Spinal cord (tissue), 9 donors: ENCODE measurements at regions not wholly inside any gene's neighbourhood (a gene's known extent, or its start where the extent isn't known, plus 50 kb on each side); places are given as distances from the start of the nearest gene placed in this dataset.

Source experiments
- DNase-seq, 6 donors: peaks; one replicate each; pipeline versions ENCODE4 v3.0.0 to v3.0.0-alpha.2; 2013 to 2015; ENCODE audit warnings: low spot score in 6 of 6, low read depth in 4 of 6
- H3K27ac ChIP-seq: one replicate; pipeline ENCODE4 v1.5.1; 2013; ENCODE audit warnings: low read depth, low read length, control low read depth
- H3K27me3 ChIP-seq: one replicate; pipeline ENCODE4 v1.6.1; 2013; ENCODE audit warnings: low read length; ENCODE audit not compliant: control insufficient read depth, insufficient read depth
- H3K36me3 ChIP-seq: one replicate; pipeline ENCODE4 v1.6.1; 2013; ENCODE audit warnings: low read length; ENCODE audit not compliant: control insufficient read depth, insufficient read depth
- H3K4me1 ChIP-seq: one replicate; pipeline ENCODE4 v1.6.1; 2013; ENCODE audit warnings: low read length; ENCODE audit not compliant: control insufficient read depth, insufficient read depth
- H3K4me3 ChIP-seq: one replicate; pipeline ENCODE4 v1.5.1; 2013; ENCODE audit warnings: low read depth, low read length, control low read depth
- H3K9me3 ChIP-seq: one replicate; pipeline ENCODE4 v1.6.1; 2013; ENCODE audit warnings: low read length; ENCODE audit not compliant: control insufficient read depth, insufficient read depth
- WGBS: methylation state at CpG from one replicate; pipeline ENCODE4 v1.1.5; 2013; ENCODE audit warnings: missing lambda C conversion rate; ENCODE audit not compliant: insufficient coverage; 5-methylcytosine and 5-hydroxymethylcytosine counted together
- donor health status: healthy.

- Histone ChIP-seq H3K4me3 (no peak overlapping the region), H3K27ac (no peak overlapping the region), H3K27me3 (no peaks in the 10 kb centered on the region), H3K4me1 (no peaks in the 10 kb centered on the region), H3K9me3 (peaks cover 9% of the 10 kb centered on the region), H3K36me3 (no peaks in the 10 kb centered on the region)
- DNase-seq: no peak
- no CpG with 5 or more reads among the region's 1 CpG for WGBS
Observed at GRCh38 chr3:87920549-87920948, 138.3 kb downstream of the CGGBP1 start.

DNA sequence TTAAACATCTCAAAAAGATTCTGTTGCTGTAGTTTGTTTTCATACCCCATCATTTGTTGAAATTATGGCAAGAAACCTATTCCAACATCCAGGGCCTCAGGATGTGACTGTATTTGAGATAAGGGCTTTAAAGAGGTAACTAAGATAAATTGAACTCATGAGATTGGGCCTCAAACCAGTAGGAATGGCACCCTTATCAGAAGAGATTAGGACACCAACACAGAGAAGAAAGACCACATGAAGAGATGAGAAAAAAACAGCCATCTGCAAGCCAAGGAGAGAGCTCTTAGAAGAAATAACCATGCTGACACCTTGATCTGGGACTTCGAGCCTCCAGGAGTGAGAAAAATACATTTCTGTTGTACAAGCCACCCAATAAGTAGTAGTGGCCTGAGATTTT, 157.7 kb downstream of the CGGBP1 start:
- Histone ChIP-seq H3K9me3 (no peaks in the 10 kb centered on the region), H3K27ac (no peak overlapping the region), H3K36me3 (no peaks in the 10 kb centered on the region), H3K4me3 (no peak overlapping the region), H3K4me1 (no peaks in the 10 kb centered on the region), H3K27me3 (no peaks in the 10 kb centered on the region)
- no CpG with 5 or more reads among the region's 1 CpG for WGBS
- DNase-seq: no peak

- no peak overlapping the region for H3K4me3 ChIP-seq
- H3K4me1 ChIP-seq: no peaks in the 10 kb centered on the region
- H3K27ac ChIP-seq: no peak overlapping the region
- 20% methylated on average over 1 of the region's 1 CpG for WGBS
- H3K27me3 ChIP-seq: no peaks in the 10 kb centered on the region
- no peaks in the 10 kb centered on the region for H3K9me3 ChIP-seq
- DNase-seq: no peak
- no peaks in the 10 kb centered on the region for H3K36me3 ChIP-seq
Observed at GRCh38 chr3:87900061-87900460, 158.7 kb downstream of the CGGBP1 start.

GRCh38 chr3:87898971-87899370, 159.8 kb downstream of the CGGBP1 start:
- H3K9me3 ChIP-seq: no peaks in the 10 kb centered on the region
- no peak overlapping the region for H3K4me3 ChIP-seq
- no peaks in the 10 kb centered on the region for H3K36me3 ChIP-seq
- H3K27ac ChIP-seq: no peak overlapping the region
- no peak for DNase-seq
- no CpG with 5 or more reads among the region's 1 CpG for WGBS
- no peaks in the 10 kb centered on the region for H3K27me3 ChIP-seq
- no peaks in the 10 kb centered on the region for H3K4me1 ChIP-seq

DNA sequence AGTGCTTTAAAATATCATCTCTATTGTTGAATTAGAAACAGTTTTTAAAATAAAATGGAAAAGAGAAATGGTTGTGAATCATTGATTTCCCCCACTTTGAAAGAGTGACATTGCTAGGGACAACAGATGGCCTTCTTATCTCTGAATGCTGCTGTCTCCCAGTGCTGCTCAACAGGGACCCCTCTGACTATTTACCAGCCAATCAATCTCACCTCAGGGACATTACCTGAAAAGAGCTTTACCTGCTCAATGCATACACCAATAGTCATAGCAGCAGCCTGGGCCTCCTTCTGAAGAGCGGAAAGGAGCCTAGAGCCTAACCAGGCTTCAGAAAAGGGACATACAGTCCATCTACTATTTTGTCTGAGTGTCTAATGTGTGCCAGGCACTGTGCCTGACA, 162.8 kb downstream of the CGGBP1 start:
- WGBS: 100% methylated on average over 1 of the region's 1 CpG
- Histone ChIP-seq H3K4me1 (no peaks in the 10 kb centered on the region), H3K27me3 (no peaks in the 10 kb centered on the region), H3K4me3 (no peak overlapping the region), H3K9me3 (no peaks in the 10 kb centered on the region), H3K27ac (no peak overlapping the region), H3K36me3 (no peaks in the 10 kb centered on the region)
- no peak for DNase-seq

- no peaks in the 10 kb centered on the region for H3K36me3 ChIP-seq
- H3K4me1 ChIP-seq: no peaks in the 10 kb centered on the region
- H3K27ac ChIP-seq: no peak overlapping the region
- WGBS: 93% methylated on average over 1 of the region's 1 CpG
- H3K4me3 ChIP-seq: no peak overlapping the region
- H3K27me3 ChIP-seq: no peaks in the 10 kb centered on the region
- DNase-seq: no peak
- H3K9me3 ChIP-seq: peaks cover 4% of the 10 kb centered on the region
Observed at GRCh38 chr3:87873136-87873535, 185.7 kb downstream of the CGGBP1 start.

GRCh38 chr3:87867001-87867400, 191.8 kb downstream of the CGGBP1 start:
- no peak overlapping the region for H3K4me3 ChIP-seq
- H3K27ac ChIP-seq: no peak overlapping the region
- no peaks in the 10 kb centered on the region for H3K36me3 ChIP-seq
- H3K4me1 ChIP-seq: no peaks in the 10 kb centered on the region
- no peak for DNase-seq
- no peaks in the 10 kb centered on the region for H3K27me3 ChIP-seq
- no CpG with 5 or more reads among the region's 2 CpGs for WGBS
- peaks cover 2% of the 10 kb centered on the region for H3K9me3 ChIP-seq

DNA sequence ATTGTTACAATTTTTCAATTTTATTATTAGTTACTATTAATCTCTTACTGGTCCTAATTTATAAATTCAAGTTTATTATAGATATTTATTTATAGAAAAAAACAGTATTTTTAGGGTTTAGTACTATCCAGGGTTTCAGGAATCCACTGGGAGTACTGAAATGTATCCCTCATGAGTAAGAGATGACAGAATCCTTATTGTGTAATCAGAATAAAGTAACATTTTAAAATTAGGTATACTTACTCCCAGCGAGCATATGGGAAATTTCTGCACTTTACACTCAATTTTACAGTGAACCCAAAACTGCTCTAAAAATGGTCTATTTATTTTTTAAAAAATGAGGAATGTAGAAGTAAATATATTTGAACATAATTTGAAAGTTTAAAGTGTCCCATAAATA, 202.7 kb downstream of the CGGBP1 start:
- no CpG with 5 or more reads among the region's 1 CpG for WGBS
- no peak for DNase-seq
- H3K36me3 ChIP-seq: no peaks in the 10 kb centered on the region
- no peaks in the 10 kb centered on the region for H3K27me3 ChIP-seq
- H3K4me3 ChIP-seq: no peak overlapping the region
- no peaks in the 10 kb centered on the region for H3K9me3 ChIP-seq
- H3K27ac ChIP-seq: no peak overlapping the region
- no peaks in the 10 kb centered on the region for H3K4me1 ChIP-seq

- no peaks in the 10 kb centered on the region for H3K4me1 ChIP-seq
- no peak overlapping the region for H3K4me3 ChIP-seq
- no peak for DNase-seq
- H3K36me3 ChIP-seq: no peaks in the 10 kb centered on the region
- H3K9me3 ChIP-seq: no peaks in the 10 kb centered on the region
- no peaks in the 10 kb centered on the region for H3K27me3 ChIP-seq
- WGBS: 17% methylated on average over 1 of the region's 3 CpGs
- H3K27ac ChIP-seq: no peak overlapping the region
Observed at GRCh38 chr3:87855616-87856015, 203.2 kb downstream of the CGGBP1 start.

DNA sequence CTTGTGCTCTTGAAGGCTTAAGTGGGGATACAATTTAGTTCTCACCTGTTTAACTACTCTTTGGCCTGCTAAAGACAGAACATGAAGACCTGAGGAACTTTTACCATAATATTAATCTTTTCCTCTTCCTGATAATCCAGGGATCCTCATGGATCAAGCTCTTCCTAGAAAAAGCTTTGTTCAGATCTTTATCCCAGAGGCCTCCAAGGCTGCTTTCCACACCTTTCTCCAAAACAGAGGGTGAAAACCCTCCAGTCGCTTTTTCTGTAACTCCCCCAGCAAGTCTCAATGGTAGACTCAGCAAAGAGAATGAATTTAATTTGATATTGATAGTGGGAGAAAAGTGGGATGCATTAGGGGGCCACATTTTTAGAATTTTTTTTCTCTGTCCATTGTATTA, 203.6 kb downstream of the CGGBP1 start:
- Histone ChIP-seq H3K36me3 (no peaks in the 10 kb centered on the region), H3K9me3 (no peaks in the 10 kb centered on the region)
- no CpG with 5 or more reads among the region's 1 CpG for WGBS

More for the DNA sequence above, 203.6 kb downstream of the CGGBP1 start:
- H3K4me1 ChIP-seq: no peaks in the 10 kb centered on the region
- no peak overlapping the region for H3K27ac ChIP-seq
- H3K4me3 ChIP-seq: no peak overlapping the region
- DNase-seq: no peak
- no peaks in the 10 kb centered on the region for H3K27me3 ChIP-seq
